Epithelial cell of proximal tubule (primary cell): ENCODE measurements at regions not wholly inside any gene's neighbourhood (a gene's known extent, or its start where the extent isn't known, plus 50 kb on each side); places are given as distances from the start of the nearest gene placed in this dataset.
A peak's percentile ranks its signal among the peaks of the same experiment; 100 is the strongest.

Source experiments
- DNase-seq: peaks from one replicate; pipeline ENCODE4 v3.0.0-alpha.2; 2011; ENCODE audit warnings: low read depth
- H3K4me3 ChIP-seq: 2 replicates; pipeline ENCODE4 v1.5.1; 2011; ENCODE audit warnings: low read depth, mild to moderate bottlenecking, low read length
- TF ChIP-seq, protein P1 (sequence below): conservative IDR thresholded peaks from 2 replicates; pipeline ENCODE4 v1.5.1; 2012; ENCODE audit warnings: low read depth, mild to moderate bottlenecking, low read length

- H3K4me3 ChIP-seq: no peak overlapping the region
- no peak for DNase-seq
- TF ChIP-seq, protein P1, sequence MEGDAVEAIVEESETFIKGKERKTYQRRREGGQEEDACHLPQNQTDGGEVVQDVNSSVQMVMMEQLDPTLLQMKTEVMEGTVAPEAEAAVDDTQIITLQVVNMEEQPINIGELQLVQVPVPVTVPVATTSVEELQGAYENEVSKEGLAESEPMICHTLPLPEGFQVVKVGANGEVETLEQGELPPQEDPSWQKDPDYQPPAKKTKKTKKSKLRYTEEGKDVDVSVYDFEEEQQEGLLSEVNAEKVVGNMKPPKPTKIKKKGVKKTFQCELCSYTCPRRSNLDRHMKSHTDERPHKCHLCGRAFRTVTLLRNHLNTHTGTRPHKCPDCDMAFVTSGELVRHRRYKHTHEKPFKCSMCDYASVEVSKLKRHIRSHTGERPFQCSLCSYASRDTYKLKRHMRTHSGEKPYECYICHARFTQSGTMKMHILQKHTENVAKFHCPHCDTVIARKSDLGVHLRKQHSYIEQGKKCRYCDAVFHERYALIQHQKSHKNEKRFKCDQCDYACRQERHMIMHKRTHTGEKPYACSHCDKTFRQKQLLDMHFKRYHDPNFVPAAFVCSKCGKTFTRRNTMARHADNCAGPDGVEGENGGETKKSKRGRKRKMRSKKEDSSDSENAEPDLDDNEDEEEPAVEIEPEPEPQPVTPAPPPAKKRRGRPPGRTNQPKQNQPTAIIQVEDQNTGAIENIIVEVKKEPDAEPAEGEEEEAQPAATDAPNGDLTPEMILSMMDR: no peak
These were observed 523.7 kb downstream of the TFAP2B start for GRCh38 chr6:51342393-51342792.

DNA sequence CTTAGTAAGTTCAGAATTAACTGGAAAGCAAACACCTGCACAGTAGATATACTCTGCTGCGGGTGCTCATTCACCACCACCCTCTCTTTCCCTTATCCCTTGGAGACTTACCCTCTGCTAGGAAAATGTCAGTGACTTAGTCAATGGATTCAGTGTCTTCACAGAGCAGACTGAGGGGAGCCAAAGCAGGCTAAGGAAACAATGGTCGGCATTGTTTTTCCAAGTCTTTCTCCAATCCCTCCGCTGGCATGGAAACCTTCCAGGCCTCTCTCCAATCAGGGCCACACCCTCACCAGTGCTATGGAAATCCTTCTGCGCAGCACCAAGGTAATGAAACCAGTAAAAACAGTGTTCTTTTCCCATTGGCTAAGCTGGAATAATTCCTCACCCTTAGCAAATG lies 531.2 kb downstream of the TFAP2B start:
- TF ChIP-seq, protein P1: no peak
- DNase-seq: no peak
- H3K4me3 ChIP-seq: no peak overlapping the region

GRCh38 chr6:51350308-51350904 lies 531.7 kb downstream of the TFAP2B start:
- no peak overlapping the region for H3K4me3 ChIP-seq
- DNase-seq: no peak
- TF ChIP-seq, protein P1: peak; percentile 59

DNA sequence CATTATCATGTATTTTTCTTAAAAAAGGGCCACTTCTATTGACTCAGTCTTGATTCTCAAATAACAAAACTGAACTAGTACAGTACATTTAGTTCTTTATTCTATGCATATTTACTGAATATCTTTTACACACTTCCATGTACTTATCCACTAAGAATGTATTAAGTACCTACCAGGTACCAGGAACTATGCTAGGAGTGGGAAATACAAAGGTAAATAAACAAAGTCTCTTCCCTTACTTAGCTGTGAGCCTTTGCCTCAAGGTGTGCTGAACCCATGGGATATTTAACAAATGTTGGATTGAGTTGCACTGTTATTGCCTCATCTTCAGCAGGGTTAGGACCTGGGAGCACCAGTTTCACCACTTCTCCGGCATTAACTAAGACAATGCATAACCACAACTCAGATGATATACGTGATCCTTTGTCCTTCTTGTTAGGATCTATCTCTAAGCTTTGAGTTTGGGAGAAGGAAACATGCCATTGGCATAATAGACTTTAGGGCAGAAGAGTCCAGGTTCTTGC lies 533.9 kb downstream of the TFAP2B start:
- no peak for DNase-seq
- TF ChIP-seq, protein P1: no peak
- H3K4me3 ChIP-seq: no peak overlapping the region

DNA sequence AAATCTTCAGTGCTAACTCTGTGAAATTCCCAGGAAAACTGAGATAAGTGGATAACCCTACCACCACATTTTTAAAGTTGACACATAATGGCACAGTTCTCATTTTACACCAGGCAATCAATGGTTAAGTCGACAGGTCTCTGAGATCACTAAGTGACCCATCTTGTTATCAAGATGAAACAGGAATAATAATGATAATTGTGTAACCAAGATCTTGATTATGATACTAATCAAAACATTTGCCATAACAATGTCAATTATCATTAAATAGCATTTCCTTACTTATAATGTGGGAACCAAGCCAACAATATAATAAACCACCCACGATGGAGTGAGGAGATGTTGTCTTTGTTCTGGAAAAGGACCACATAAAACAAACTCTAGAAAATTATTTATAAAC lies 541.6 kb downstream of the TFAP2B start:
- no peak overlapping the region for H3K4me3 ChIP-seq
- DNase-seq: no peak
- TF ChIP-seq, protein P1: no peak

DNA sequence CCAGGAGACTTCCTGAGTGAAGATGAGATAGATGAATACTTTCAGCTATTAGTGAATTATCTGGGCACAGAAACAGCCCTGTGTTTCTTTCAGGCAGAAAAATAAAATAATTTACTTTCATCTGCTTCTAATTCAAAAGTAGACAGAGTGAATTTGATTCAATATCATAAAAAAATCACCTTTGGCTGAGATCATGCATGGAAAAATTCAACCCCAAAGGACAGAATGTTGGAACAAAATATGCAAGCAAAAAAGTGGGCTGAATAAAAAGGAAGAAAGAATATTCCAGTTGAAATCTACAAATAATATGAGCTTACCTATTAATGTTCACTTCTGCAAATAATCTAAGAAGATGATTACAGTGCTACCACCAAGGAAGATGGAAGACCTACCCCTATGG lies 546.9 kb downstream of the TFAP2B start:
- TF ChIP-seq, protein P1: no peak
- DNase-seq: no peak
- H3K4me3 ChIP-seq: no peak overlapping the region

- TF ChIP-seq, protein P1: no peak
- no peak overlapping the region for H3K4me3 ChIP-seq
- DNase-seq: no peak
These were observed 550.8 kb downstream of the TFAP2B start for GRCh38 chr6:51369485-51369884.
